ENCODE measurements at regions not wholly inside any gene's neighbourhood (a gene's known extent, or its start where the extent isn't known, plus 50 kb on each side); places are given as distances from the start of the nearest gene placed in this dataset.
"Not testable (repeated sequence)": the region's sequence is repeated elsewhere in the genome, so short reads cannot be mapped to it uniquely, and the experiment has no call there.

- H3K27me3 ChIP-seq (ENCODE audit: control insufficient read depth, insufficient read depth, low read length): no peaks in the 10 kb centered on the region
- no peak overlapping the region for H3K4me3 ChIP-seq (ENCODE audit: insufficient read depth, low read depth, low read length)
- no peak for DNase-seq
- no peaks in the 10 kb centered on the region for H3K36me3 ChIP-seq (replicated peaks; ENCODE audit: control insufficient read depth, insufficient read depth, low read length)
Measured at GRCh38 chr5:36768450-36768849, 108.1 kb upstream of the NIPBL start.

GRCh38 chr5:36769129-36769770 lies 107.3 kb upstream of the NIPBL start:
- no peak for DNase-seq
- Histone ChIP-seq H3K27me3 (ENCODE audit: control insufficient read depth, insufficient read depth, low read length) (no peaks in the 10 kb centered on the region), H3K4me3 (ENCODE audit: insufficient read depth, low read depth, low read length) (no peak overlapping the region), H3K36me3 (replicated peaks; ENCODE audit: control insufficient read depth, insufficient read depth, low read length) (no peaks in the 10 kb centered on the region)

GRCh38 chr5:36770125-36770524 lies 106.4 kb upstream of the NIPBL start:
- no peak for DNase-seq
- H3K4me3 ChIP-seq (ENCODE audit: insufficient read depth, low read depth, low read length): no peak overlapping the region

GRCh38 chr5:36772276-36773140 lies 104.1 kb upstream of the NIPBL start:
- DNase-seq: no peak
- H3K36me3 ChIP-seq (replicated peaks; ENCODE audit: control insufficient read depth, insufficient read depth, low read length): no peaks in the 10 kb centered on the region
- no peaks in the 10 kb centered on the region for H3K27me3 ChIP-seq (ENCODE audit: control insufficient read depth, insufficient read depth, low read length)
- H3K4me3 ChIP-seq (ENCODE audit: insufficient read depth, low read depth, low read length): no peak overlapping the region

More at GRCh38 chr5:36770125-36770524, 106.4 kb upstream of the NIPBL start:
- no peaks in the 10 kb centered on the region for H3K36me3 ChIP-seq (replicated peaks; ENCODE audit: control insufficient read depth, insufficient read depth, low read length)
- H3K27me3 ChIP-seq (ENCODE audit: control insufficient read depth, insufficient read depth, low read length): no peaks in the 10 kb centered on the region

- peak; percentile 63 for DNase-seq
Measured at GRCh38 chr5:36777105-36777757, 99.3 kb upstream of the NIPBL start.

GRCh38 chr5:36778336-36778735 lies 98.2 kb upstream of the NIPBL start:
- H3K27me3 ChIP-seq (ENCODE audit: control insufficient read depth, insufficient read depth, low read length): no peaks in the 10 kb centered on the region
- H3K4me3 ChIP-seq (ENCODE audit: insufficient read depth, low read depth, low read length): no peak overlapping the region
- DNase-seq: no peak
- no peaks in the 10 kb centered on the region for H3K36me3 ChIP-seq (replicated peaks; ENCODE audit: control insufficient read depth, insufficient read depth, low read length)

More at GRCh38 chr5:36777105-36777757, 99.3 kb upstream of the NIPBL start:
- Histone ChIP-seq H3K4me3 (ENCODE audit: insufficient read depth, low read depth, low read length) (no peak overlapping the region), H3K36me3 (replicated peaks; ENCODE audit: control insufficient read depth, insufficient read depth, low read length) (no peaks in the 10 kb centered on the region), H3K27me3 (ENCODE audit: control insufficient read depth, insufficient read depth, low read length) (no peaks in the 10 kb centered on the region)

- H3K36me3 ChIP-seq (replicated peaks; ENCODE audit: control insufficient read depth, insufficient read depth, low read length); H3K27me3 ChIP-seq (ENCODE audit: control insufficient read depth, insufficient read depth, low read length); DNase-seq; H3K4me3 ChIP-seq (ENCODE audit: insufficient read depth, low read depth, low read length): not testable (repeated sequence)
Measured at GRCh38 chr5:36782612-36783011, 94.0 kb upstream of the NIPBL start.

- H3K36me3 ChIP-seq (replicated peaks; ENCODE audit: control insufficient read depth, insufficient read depth, low read length): no peaks in the 10 kb centered on the region
- no peak overlapping the region for H3K4me3 ChIP-seq (ENCODE audit: insufficient read depth, low read depth, low read length)
- no peak for DNase-seq
- H3K27me3 ChIP-seq (ENCODE audit: control insufficient read depth, insufficient read depth, low read length): no peaks in the 10 kb centered on the region
Measured at GRCh38 chr5:36786448-36787012, 90.0 kb upstream of the NIPBL start.

- no peak for DNase-seq
- H3K36me3 ChIP-seq (replicated peaks; ENCODE audit: control insufficient read depth, insufficient read depth, low read length): no peaks in the 10 kb centered on the region
- no peak overlapping the region for H3K4me3 ChIP-seq (ENCODE audit: insufficient read depth, low read depth, low read length)
- H3K27me3 ChIP-seq (ENCODE audit: control insufficient read depth, insufficient read depth, low read length): no peaks in the 10 kb centered on the region
Measured at GRCh38 chr5:36787365-36788093, 89.0 kb upstream of the NIPBL start.

- no peaks in the 10 kb centered on the region for H3K36me3 ChIP-seq (replicated peaks; ENCODE audit: control insufficient read depth, insufficient read depth, low read length)
- no peak overlapping the region for H3K4me3 ChIP-seq (ENCODE audit: insufficient read depth, low read depth, low read length)
- DNase-seq: no peak
- no peaks in the 10 kb centered on the region for H3K27me3 ChIP-seq (ENCODE audit: control insufficient read depth, insufficient read depth, low read length)
Measured at GRCh38 chr5:36790847-36791246, 85.7 kb upstream of the NIPBL start.

GRCh38 chr5:36792560-36793180 lies 83.9 kb upstream of the NIPBL start:
- DNase-seq: no peak
- no peak overlapping the region for H3K4me3 ChIP-seq (ENCODE audit: insufficient read depth, low read depth, low read length)
- H3K27me3 ChIP-seq (ENCODE audit: control insufficient read depth, insufficient read depth, low read length): no peaks in the 10 kb centered on the region
- H3K36me3 ChIP-seq (replicated peaks; ENCODE audit: control insufficient read depth, insufficient read depth, low read length): no peaks in the 10 kb centered on the region

GRCh38 chr5:36795366-36795765 lies 81.2 kb upstream of the NIPBL start:
- H3K27me3 ChIP-seq (ENCODE audit: control insufficient read depth, insufficient read depth, low read length): no peaks in the 10 kb centered on the region
- H3K4me3 ChIP-seq (ENCODE audit: insufficient read depth, low read depth, low read length): no peak overlapping the region
- H3K36me3 ChIP-seq (replicated peaks; ENCODE audit: control insufficient read depth, insufficient read depth, low read length): no peaks in the 10 kb centered on the region
- no peak for DNase-seq

- Histone ChIP-seq H3K27me3 (ENCODE audit: control insufficient read depth, insufficient read depth, low read length) (no peaks in the 10 kb centered on the region), H3K36me3 (replicated peaks; ENCODE audit: control insufficient read depth, insufficient read depth, low read length) (no peaks in the 10 kb centered on the region), H3K4me3 (ENCODE audit: insufficient read depth, low read depth, low read length) (no peak overlapping the region)
- no peak for DNase-seq
Measured at GRCh38 chr5:36796155-36796554, 80.4 kb upstream of the NIPBL start.

GRCh38 chr5:36801523-36801922 lies 75.0 kb upstream of the NIPBL start:
- Histone ChIP-seq H3K27me3 (ENCODE audit: control insufficient read depth, insufficient read depth, low read length) (no peaks in the 10 kb centered on the region), H3K36me3 (replicated peaks; ENCODE audit: control insufficient read depth, insufficient read depth, low read length) (no peaks in the 10 kb centered on the region), H3K4me3 (ENCODE audit: insufficient read depth, low read depth, low read length) (no peak overlapping the region)
- DNase-seq: no peak

Data from H7 (cell line).